HG03571 (cell line): ENCODE measurements at regions not wholly inside any gene's neighbourhood (a gene's known extent, or its start where the extent isn't known, plus 50 kb on each side); places are given as distances from the start of the nearest gene placed in this dataset.

Experiments used
- ATAC-seq: cut with Tn5 transposase; IDR thresholded peaks from one replicate; pipeline ENCODE4 v1.9.1; 2021; ENCODE audit not compliant: unreplicated experiment

DNA sequence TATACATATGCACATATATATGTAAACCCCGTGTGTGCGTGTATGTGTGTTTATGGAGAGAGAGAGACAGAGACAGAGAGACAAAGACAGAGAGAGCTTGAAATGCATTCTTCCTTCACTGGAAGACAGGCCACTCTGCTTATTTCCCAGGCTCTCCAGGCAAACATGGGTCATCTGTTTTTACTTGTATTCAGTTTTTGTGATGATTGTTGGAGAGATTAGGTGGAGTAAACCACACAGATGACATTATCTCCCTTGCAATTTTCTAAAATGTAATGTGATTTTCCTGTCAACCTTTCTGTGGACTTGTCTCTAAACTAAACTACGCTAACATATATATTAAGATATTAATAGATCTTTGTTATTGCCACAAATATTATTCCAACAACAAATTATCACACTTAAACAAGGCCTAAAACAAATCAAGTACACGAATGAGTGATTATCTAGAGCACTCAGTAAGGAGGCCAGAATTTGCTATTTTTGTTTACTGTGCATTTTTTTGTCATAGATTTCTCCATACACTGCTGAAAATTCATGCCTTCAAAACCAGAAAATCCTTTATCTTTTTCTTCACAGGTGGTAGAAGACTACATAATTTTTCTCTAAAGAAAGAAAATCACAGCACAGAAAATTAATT is 251.8 kb upstream of the SLIT2 start:
- ATAC-seq, result no peak

DNA sequence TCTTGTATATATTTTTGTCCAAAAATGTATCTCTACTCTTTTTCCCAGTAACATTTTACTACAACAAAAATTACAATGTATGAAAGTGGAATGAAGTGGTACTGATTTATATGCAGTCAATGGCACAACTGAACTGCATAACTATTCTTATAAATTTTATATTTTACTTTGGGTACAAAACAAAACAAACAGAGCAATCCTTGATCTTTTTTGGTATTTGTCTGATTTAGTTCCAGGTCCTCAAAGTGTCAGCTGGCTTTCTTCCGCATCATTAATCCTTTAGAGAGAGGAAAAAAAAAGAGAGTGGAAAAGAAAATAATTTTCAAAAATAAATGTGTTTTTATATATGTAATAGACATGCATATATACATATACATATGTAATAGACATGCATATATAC is 252.4 kb upstream of the SLIT2 start:
- ATAC-seq, result no peak

DNA sequence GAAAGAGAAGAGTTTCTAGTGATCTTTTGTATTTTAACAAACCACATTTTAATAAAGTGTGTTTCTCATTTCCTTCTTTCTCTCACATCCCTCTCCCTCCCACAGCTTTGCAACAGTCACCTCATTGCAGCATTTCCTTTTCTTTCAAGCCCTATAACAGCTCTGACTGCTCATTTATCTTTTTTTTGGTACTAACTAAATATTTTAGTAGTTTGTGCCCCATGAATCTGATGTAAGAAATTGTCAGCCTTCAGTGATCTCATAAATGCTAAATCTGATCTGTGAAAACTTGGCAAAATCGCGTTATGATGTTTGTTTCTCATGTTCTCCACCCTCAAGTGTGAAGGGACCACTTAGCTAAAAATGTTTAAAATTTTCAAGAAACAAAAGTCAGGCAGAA is 258.5 kb upstream of the SLIT2 start:
- ATAC-seq, result no peak

DNA sequence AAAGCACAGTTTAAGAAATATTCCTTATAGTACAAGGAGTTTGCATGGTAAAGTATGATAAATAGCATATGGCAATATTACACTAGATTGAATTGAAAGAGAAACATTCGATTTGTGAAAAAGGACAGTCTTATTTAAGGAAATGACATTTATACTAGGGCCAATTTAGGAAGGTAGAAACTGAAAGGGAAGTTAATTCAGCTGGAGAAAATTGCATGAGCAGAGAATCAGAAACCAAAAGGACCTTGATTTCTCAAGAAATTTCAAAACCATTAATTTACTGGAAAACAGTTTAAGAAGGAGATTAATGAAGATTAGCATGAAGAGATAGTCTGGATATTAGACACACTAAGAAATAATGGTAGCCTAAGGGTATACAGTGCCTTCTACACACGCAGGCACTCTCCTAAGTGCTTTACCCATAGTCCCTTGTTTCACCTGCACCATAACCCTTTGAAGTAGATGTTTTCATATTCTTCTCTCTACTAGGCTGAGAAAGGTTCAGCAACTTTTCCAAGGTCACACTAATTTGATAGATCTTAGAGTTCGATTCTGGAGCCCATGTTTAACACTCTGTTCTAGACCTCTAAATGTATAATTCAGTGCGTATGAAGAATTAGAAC is 259.1 kb upstream of the SLIT2 start:
- no peak for ATAC-seq

DNA sequence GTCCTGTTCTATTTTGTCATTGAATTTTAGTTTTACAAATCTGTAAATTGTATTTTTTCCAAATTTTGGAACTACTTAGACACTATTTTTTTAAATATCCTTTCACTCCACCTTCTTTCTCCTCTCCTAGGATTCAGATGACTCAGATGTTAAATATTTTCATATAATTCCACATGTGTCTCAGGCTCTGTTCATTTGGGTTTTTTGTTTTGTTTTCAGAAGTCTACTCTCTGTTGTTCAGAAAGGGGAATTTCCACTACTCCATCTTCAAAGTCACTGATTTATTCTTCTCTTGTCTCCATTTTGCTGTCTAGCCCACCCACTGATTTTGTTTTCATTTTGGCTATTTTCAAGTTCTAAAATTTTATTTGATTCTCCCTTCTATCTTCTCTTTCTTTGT is 264.0 kb upstream of the SLIT2 start:
- no peak for ATAC-seq

DNA sequence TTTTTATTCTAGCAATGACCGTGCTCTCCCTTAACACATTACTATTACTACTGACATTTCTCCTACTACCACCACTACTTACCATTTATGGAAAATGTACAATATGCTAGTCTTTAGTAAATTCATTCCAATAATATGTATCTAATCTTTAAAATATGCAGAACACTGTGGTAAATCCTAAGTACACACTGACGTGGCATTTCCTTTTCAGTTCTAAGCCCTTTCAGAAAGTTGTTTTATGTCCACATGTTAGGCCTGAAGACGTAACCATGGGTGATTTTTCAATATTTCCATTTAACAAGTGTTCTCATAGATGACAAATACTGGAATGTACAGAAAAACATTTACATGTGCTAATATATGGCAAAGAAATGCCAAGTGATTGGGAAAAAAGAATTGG is 268.6 kb upstream of the SLIT2 start:
- ATAC-seq, result no peak

DNA sequence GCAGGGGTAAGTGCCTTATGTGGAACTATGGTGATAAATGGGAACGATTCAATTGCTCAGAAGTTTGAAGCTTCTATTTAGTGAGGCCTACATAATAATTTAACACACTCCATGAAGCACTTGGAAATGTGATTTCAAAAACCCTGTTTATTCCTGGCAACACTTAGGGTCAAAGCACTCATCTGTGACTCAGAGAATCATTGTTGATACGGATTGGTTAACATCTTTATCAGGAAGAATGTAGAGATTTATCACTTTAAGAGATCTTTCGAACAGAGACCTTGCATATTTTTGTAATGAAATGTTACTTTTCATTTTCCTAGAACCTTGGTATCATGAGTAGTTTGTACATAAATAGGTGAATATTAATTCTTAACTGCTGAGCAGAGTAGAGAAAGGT is 269.1 kb upstream of the SLIT2 start:
- ATAC-seq, result no peak

DNA sequence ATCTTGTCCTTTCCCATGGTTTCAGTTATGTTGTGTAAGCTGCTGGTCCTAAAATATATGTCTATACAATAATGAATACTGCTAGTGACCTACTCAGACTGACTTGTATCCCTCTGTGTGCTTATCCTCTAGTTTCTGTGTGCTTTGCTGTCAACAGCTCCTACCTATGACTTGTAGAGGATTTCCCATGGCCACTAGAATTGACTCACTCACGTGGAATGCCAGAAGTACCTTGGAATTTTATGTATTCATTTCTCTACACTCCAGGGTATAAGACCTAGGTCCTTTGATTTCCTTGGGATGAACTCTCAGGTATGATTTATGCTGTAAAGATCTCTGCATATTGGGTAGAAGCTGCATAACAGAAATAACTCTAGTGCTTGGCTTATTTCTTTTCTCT is 279.9 kb upstream of the SLIT2 start:
- ATAC-seq, result no peak

DNA sequence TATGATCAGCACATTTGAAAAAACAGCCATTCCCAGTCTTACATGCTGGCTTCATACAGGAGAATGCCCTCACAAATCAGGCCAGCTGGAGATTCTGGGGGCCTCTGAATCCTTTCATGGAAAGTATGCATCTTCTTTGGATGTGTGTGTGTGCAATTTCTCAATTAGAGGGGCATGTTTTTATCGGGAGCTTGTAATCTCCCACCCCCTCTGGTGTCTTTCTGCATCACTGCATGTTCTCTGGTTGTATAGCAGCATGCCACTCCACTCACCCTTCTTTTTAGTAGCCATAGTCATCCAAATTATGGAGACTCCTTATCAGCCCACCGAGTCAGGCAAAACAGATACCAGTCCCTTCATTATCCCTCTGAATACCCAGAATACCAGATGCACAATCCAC is 282.2 kb upstream of the SLIT2 start:
- ATAC-seq, result no peak

DNA sequence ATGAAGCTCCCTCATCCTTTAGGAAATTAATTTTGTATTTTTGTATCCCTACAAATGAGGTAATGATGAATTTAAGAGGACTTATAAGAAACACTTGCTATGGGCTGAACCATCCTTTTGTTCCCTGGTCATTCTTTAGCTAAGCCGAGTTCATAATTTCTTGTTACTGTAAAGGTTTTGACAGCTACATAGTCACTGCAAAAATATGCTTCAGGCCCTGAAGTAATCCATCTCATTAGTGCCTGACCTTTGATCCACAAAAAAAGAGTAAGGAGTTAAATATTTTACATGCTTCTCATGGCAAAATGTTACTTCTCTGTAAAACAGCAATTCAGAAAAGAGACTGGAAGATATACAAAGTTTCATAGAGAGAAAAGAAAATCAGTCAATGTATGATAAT is 290.6 kb upstream of the SLIT2 start:
- ATAC-seq, result no peak

DNA sequence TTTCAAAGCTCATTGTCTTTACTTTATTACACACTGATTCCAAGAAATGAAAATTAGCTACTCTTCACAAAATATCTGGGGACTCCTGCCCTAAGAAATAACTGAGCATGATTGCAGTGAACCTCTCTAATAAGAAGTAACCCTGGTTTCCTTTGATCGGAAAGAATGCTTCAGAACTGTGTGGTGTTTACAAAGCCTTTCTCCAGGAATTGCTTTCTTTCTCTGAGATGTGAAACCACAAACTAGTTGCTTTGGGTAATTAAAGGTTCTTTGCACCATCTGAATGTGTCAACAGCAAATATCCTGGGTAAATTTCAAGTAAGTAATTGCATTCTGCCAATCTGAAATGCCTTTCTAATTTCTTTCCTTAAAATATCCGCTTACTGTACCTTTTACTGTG is 292.9 kb upstream of the SLIT2 start:
- ATAC-seq, result no peak

DNA sequence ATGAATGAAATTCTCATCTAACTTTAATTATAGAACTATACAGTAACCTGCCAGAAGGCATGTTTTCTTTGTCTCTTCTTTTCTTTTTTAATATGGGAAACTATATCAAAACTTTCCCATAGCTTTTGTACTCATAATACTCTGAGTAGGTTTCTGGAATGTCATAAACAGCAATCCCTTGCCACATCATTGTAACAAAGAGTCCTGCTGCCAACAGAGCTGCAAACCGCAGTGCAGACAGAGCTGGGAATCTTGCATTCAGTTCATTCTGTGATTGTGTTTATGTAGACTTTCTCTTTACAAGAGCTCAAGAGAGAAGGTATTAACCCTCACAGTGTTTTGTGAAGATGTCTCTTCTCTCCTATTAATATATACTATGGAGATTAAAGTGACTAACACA is 304.4 kb upstream of the SLIT2 start:
- no peak for ATAC-seq

DNA sequence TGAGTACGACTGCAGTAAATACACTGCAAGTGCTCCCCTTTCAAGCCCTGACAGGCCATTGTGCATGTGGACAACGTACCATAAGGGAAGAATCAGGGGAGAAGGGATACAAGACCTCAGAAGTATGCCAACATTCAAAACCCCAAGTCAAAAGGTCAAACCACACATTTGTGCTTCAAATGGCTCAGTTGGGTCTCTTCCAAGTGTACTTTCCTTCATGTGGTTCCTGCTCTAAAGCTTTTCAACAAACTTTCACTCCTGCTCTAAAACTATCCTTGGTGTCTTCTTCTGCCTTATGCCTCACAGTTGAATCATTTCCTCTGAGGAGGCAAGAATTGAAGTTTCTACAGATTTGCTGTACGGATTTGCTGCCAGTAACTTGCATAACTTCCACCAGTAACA is 305.7 kb upstream of the SLIT2 start:
- no peak for ATAC-seq

DNA sequence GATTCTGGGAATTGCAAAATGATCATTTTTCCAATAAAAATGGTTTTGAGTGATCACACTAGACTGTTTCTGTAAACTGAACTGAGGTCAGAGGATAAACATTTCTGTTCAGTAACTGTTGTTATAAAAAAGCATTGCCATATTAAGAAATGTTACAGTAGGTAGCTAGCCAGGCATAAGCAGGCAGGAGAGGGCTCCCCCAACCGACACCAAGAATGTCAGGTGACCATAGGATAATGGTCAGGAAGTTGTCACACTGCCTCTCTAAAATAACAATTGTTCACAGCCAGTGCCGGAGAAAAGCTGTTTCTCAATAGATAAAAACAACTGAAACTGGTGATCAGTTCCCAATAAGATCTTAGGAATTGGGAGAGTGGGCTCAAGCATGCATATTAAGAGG is 306.2 kb upstream of the SLIT2 start:
- no peak for ATAC-seq

DNA sequence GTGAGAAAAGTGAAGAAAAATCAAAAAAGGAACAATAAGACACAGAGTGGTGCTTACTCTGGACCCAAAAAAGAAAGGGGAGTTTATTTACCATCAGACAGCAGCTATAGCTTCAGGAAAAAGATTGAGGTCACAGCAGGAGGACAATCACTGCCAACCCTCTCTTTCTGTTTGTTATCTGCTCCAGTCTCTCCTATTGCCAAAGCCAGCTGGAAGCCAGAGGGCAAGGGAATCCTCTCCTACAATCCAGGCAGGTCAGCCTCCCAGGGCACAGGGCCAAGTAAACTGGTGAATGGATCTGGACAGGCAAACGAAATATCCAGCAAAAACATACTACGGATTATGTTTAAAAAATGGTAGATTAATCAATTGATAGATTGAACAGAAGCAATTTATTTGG is 306.9 kb upstream of the SLIT2 start:
- ATAC-seq, result no peak

DNA sequence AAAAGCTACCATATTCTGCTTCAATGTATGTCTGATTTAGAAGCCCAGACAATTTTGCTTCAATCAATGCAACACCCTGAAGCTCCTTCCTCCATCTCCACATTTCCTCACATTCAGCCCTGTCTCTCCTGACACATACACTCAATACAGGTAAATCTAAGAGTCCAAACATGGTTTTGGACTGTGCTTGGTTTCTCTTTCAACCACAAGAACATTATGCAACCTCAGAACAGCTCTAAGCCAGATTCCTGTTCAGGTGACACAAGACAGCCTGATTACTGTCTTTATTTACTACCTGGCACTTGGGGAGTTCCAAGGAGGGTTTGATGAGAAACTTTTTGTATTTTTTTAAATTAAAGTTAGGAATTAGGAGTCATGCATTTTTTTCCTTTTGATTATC is 307.5 kb upstream of the SLIT2 start:
- ATAC-seq, result no peak

DNA sequence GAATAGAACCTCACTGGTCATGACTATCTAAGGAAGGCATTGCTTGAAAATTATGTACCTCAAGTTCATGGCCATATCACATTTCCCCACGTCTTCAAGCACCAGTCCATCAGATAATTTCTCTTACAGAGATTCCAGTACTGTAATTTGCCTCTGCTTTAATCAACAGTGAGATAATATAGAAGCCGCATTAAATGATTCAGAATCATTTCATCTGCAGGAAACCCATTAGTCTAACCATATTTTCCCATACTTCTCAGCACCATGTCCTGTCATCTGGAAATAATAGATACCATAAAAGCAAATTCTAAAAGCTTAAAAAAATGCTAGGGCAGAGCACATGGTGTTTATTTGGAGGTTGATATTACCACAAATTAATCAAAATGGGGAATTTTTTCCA is 310.3 kb upstream of the SLIT2 start:
- no peak for ATAC-seq

DNA sequence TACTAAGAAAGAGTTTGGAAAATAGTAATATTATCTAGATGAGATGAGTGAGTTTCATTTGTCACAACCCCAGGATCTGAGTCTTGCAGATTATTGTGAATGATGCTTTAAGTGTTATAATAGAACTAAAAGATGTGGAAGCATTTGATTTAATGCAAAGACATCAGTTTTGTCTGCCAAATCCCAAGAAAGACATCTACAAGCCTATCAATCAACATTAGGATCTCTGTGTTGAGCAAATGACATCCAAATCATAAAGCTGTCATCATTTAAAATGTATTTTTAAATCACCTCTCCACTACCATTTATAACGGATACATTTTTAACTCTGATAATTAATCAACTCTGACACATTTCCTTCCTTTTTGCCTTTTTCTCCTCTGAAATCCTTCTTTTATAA is 310.8 kb upstream of the SLIT2 start:
- ATAC-seq, result no peak

DNA sequence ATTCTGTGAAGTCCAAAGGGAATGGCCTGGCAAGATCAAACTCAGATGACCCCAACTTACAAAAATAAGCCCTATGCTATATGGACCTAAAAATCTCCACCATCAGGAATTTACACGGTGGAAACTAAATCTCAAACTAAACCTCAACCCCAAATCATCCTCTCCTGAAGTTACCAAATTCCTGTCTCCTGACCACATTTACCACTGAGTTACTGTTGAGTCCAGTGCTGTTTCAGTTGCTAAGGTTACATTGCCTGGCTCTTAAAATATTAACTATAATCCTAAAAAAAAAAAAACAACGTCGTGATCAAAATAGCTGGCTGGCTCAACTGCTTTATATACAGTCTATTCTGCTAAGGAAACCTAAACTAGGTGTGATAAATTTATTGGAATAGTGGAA is 315.2 kb upstream of the SLIT2 start:
- no peak for ATAC-seq

DNA sequence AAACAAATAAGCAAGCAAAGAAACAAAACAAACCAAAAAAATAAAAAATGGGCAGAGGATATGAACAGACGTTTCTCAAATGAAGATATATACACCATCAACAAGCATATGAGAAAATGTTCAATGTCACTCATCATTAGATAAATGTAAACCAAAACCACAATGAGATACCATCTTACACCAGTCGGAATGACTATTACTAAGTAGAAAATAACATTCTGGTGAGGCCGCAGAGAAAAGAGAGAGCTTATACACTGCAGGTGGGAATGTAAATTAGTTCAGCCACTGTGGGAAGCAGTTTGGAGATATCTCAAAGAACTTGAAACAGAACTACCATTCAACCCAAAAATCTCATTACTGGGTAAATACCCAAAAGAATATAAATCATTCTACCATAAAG is 321.0 kb upstream of the SLIT2 start:
- ATAC-seq, result no peak

DNA sequence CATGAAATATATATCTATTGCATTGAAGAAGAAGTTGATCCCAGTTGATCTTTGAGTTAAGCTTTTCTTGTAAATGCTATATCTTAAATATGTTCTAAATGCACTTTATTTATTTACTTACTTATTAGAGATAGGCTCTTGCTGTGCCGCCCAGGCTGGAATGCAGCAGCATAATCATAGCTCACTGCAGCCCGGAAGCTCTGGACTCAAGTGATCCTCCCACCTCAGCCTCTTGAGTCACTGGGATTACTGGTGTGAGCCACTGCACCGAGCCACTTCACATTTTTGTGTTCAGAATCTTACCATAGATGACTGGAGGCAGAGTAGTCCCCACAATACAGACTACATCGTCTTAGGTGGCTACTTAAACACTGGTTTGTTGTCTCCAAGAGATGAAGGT is 324.3 kb upstream of the SLIT2 start:
- ATAC-seq, result no peak

DNA sequence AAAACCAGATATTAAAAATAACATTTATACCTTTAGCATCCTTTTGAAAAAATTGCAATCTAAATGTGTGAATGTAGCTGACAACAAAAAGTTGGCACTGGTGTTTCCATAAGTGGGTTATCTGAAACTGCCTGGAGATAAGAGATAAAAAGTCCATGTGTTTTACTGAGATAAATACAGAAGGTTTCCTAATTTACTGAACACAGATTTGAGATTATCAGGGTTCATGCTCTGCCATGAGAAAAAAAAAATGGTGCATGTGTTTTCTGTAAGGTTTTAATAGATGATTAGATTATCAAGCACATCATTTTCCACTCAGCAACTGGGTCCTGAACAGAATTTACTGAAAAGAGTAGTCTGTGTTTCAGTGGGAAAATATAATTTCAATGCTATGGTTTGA is 326.2 kb upstream of the SLIT2 start:
- ATAC-seq, result no peak

DNA sequence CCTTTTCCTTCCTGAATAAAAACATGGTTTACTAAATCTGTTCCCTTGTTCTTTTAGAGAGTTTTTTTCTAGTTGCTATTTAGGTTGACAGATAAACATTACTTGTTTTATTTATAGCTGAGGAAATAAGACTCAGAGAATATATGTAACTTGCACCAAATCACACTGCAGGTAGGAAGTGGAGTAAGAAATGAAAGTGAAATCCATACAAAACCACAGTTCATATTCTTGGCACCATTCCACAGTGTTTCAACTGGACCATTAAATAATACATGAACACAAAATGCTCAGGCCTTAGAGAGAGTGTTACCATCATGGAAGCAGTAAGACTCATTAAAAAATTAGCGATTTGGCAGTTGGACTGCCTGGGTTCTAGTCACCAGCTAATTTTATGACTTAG is 326.9 kb upstream of the SLIT2 start:
- no peak for ATAC-seq
